A549 (cell line): ENCODE measurements at regions not wholly inside any gene's neighbourhood (a gene's known extent, or its start where the extent isn't known, plus 50 kb on each side); places are given as distances from the start of the nearest gene placed in this dataset.

ENCODE experiments used
- ATAC-seq, 2 experiments: fragments of 200-7000 bp in 1 of 2; fragments of >200 bp in 1 of 2; cut with Nextera tagmentation in 1 of 2; cut with Tn5 transposase in 1 of 2; 3 replicates each; pipeline versions ENCODE4 v1.8.0 to v1.9.1; 2018 to 2020; ENCODE audit warnings: mild to moderate bottlenecking in 1 of 2, moderate library complexity in 1 of 2
- CTCF ChIA-PET: fragments of 300-600 bp; sonication (Branson Sonifier 250); formaldehyde crosslinking; extraction: SDS; loops from one replicate; lab custom pipeline; 2021; ENCODE audit warnings: antibody characterized with exemption, inconsistent platforms; lab: Yijun Ruan, JAX
- POLR2A ChIA-PET: fragments of 350-600 bp; formaldehyde crosslinking; extraction: SDS; loops from one replicate; lab custom pipeline; 2021; ENCODE audit warnings: antibody characterized with exemption, inconsistent platforms; lab: Yijun Ruan, JAX
- DNase-seq, 2 experiments: peaks; one replicate each; pipeline versions ENCODE4 v3.0.0 to v3.0.0-alpha.2; 2011 to 2016; ENCODE audit warnings: low read depth in 1 of 2, low spot score in 1 of 2
- FAIRE-seq: peaks from 2 replicates; lab custom pipeline; 2011; peaks lifted over from hg19 to GRCh38; lab: Jason Lieb, UNC
- H3K27ac ChIP-seq, 2 experiments: fragments of >200 bp; sonication (Bioruptor Twin); formaldehyde crosslinking; 3 replicates each; pipeline ENCODE4 v1.5.1; 2016 to 2017
- H3K4me1 ChIP-seq: fragments of >200 bp; sonication (Bioruptor Twin); formaldehyde crosslinking; 3 replicates; pipeline ENCODE4 v1.6.1; 2016
- H3K4me2 ChIP-seq: fragments of >200 bp; sonication (Bioruptor Twin); formaldehyde crosslinking; 3 replicates; pipeline ENCODE4 v1.6.1; 2016
- H3K4me3 ChIP-seq: fragments of >200 bp; sonication (Bioruptor Twin); formaldehyde crosslinking; 3 replicates; pipeline ENCODE4 v1.5.1; 2016
- H3K9me3 ChIP-seq: fragments of >200 bp; sonication (Bioruptor Twin); formaldehyde crosslinking; 3 replicates; pipeline ENCODE4 v1.6.1; 2016
- CHD2 ChIP-seq: fragments of 150-350 bp; IDR thresholded peaks from 2 replicates; pipeline ENCODE4 v1.6.1; 2014; ENCODE audit warnings: low read length; ENCODE audit not compliant: partially characterized antibody
- CHD4 ChIP-seq: fragments of 200-600 bp; sonication (generic); IDR thresholded peaks from 2 replicates; pipeline ENCODE4 v1.6.1; 2016; ENCODE audit warnings: antibody characterized with exemption, mild to moderate bottlenecking, borderline replicate concordance
- E2F6 ChIP-seq: IDR thresholded peaks from 2 replicates; pipeline ENCODE4 v1.6.1; 2012; ENCODE audit warnings: low read depth, borderline replicate concordance
- EHF ChIP-seq: fragments of 250-450 bp; sonication (Bioruptor Pico); IDR thresholded peaks from 2 replicates; pipeline ENCODE4 v1.5.0; 2020; ENCODE audit warnings: mild to moderate bottlenecking
- FOSB ChIP-seq: fragments of 250-450 bp; sonication (Bioruptor Pico); IDR thresholded peaks from 2 replicates; pipeline ENCODE4 v1.5.0; 2020; ENCODE audit warnings: mild to moderate bottlenecking, moderate library complexity
- HDAC2 ChIP-seq: fragments of 200-600 bp; sonication (generic); IDR thresholded peaks from 2 replicates; pipeline ENCODE4 v1.6.1; 2016
- NPAS2 ChIP-seq: fragments of 250-450 bp; sonication (Bioruptor Pico); IDR thresholded peaks from 2 replicates; pipeline ENCODE4 v1.8.0; 2022; ENCODE audit warnings: mild to moderate bottlenecking, moderate library complexity, borderline replicate concordance
- NR3C1 ChIP-seq: fragments of >200 bp; sonication (Bioruptor Twin); formaldehyde crosslinking; IDR thresholded peaks from 3 replicates; pipeline ENCODE4 v1.6.1; 2017
- PHF8 ChIP-seq: fragments of 200-600 bp; sonication (generic); IDR thresholded peaks from 2 replicates; pipeline ENCODE4 v1.6.1; 2016; ENCODE audit warnings: low read depth, mild to moderate bottlenecking, antibody characterized with exemption, moderate library complexity, borderline replicate concordance
- POLR2AphosphoS2 ChIP-seq: conservative IDR thresholded peaks from 2 replicates; pipeline ENCODE4 v1.6.1; 2012; ENCODE audit warnings: low read length, improper control_type of control experiment, inconsistent platforms
- SMC3 ChIP-seq: fragments of >200 bp; sonication (Bioruptor Twin); formaldehyde crosslinking; IDR thresholded peaks from 3 replicates; pipeline ENCODE4 v1.6.1; 2018; ENCODE audit warnings: inconsistent platforms
- TFCP2L1 ChIP-seq: fragments of 250-450 bp; sonication (Bioruptor Pico); IDR thresholded peaks from 2 replicates; pipeline ENCODE4 v1.5.0; 2021; ENCODE audit warnings: mild to moderate bottlenecking
- ZC3H11A ChIP-seq: fragments of 450-650 bp; IDR thresholded peaks from 2 replicates; pipeline ENCODE4 v1.6.1; 2014; ENCODE audit warnings: antibody characterized with exemption, mild to moderate bottlenecking
- ZNF302 ChIP-seq: fragments of 250-450 bp; sonication (Bioruptor Pico); IDR thresholded peaks from 2 replicates; pipeline ENCODE4 v1.9.0; 2021; ENCODE audit warnings: inconsistent platforms, mild to moderate bottlenecking, moderate library complexity
- WGBS: methylation state at CpG from one replicate; pipeline ENCODE4 v1.1.6; 2017; ENCODE audit errors: missing lambda C conversion rate; 5-methylcytosine and 5-hydroxymethylcytosine counted together
- TF ChIP-seq, protein P1 (sequence below): fragments of >200 bp; sonication (Bioruptor Twin); formaldehyde crosslinking; IDR thresholded peaks from 3 replicates; pipeline ENCODE4 v1.5.1; 2016
- TF ChIP-seq, protein P2 (sequence below): IDR thresholded peaks from 2 replicates; pipeline ENCODE4 v1.6.1; 2012
- TF ChIP-seq, protein P3 (sequence below): fragments of 250-450 bp; sonication (Bioruptor Pico); IDR thresholded peaks from 2 replicates; pipeline ENCODE4 v1.5.0; 2020; ENCODE audit warnings: low read depth, mild to moderate bottlenecking, moderate library complexity
- TF ChIP-seq, protein P4 (sequence below): fragments of 450-650 bp; IDR thresholded peaks from 2 replicates; pipeline ENCODE4 v1.6.1; 2014; ENCODE audit warnings: antibody characterized with exemption

DNA sequence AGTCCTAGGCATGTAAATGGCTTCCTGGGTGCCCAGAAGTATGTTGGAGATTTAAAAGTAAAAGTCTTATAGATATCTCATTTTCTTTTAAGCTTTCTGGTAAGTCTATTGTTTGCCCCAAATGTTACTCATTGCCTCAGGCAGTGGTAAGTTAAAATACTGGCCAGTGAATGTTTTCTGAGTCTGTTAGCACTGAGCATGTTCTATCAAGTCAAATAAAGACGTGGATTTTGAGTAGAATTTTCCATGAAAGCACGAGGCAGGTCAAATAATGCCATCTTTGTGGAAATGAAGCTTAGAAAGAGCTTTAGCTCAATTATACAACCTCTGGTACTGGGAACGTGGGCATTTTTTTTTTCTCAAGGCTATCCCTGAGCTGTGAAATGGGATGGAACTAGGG, 651.3 kb upstream of the ACO1 start:
- TF ChIP-seq E2F6 (no peak), TFCP2L1 (CRISPR knock-in tag) (no peak), CHD4 (no peak), ZC3H11A (no peak)
- TF ChIP-seq, protein P1, sequence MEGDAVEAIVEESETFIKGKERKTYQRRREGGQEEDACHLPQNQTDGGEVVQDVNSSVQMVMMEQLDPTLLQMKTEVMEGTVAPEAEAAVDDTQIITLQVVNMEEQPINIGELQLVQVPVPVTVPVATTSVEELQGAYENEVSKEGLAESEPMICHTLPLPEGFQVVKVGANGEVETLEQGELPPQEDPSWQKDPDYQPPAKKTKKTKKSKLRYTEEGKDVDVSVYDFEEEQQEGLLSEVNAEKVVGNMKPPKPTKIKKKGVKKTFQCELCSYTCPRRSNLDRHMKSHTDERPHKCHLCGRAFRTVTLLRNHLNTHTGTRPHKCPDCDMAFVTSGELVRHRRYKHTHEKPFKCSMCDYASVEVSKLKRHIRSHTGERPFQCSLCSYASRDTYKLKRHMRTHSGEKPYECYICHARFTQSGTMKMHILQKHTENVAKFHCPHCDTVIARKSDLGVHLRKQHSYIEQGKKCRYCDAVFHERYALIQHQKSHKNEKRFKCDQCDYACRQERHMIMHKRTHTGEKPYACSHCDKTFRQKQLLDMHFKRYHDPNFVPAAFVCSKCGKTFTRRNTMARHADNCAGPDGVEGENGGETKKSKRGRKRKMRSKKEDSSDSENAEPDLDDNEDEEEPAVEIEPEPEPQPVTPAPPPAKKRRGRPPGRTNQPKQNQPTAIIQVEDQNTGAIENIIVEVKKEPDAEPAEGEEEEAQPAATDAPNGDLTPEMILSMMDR, result no peak
- DNase-seq, result no peak
- CTCF ChIA-PET, result no interaction called here
- 8% methylated on average over 3 of the region's 3 CpGs for WGBS
- no peak for FAIRE-seq
- POLR2A ChIA-PET, result no interaction called here
- Histone ChIP-seq H3K4me2 (no peak overlapping the region), H3K4me1 (no peaks in the 10 kb centered on the region), H3K9me3 (no peaks in the 10 kb centered on the region), H3K4me3 (no peak overlapping the region), H3K27ac (no peak overlapping the region)
- no peak for ATAC-seq

- no peak for FAIRE-seq
- H3K4me1 ChIP-seq, result no peaks in the 10 kb centered on the region
- H3K27ac ChIP-seq, result no peak overlapping the region
- WGBS, result 82% methylated on average over 1 of the region's 1 CpG
- H3K9me3 ChIP-seq, result no peaks in the 10 kb centered on the region
- TF ChIP-seq, protein P2, sequence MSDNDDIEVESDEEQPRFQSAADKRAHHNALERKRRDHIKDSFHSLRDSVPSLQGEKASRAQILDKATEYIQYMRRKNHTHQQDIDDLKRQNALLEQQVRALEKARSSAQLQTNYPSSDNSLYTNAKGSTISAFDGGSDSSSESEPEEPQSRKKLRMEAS, result no peak
- TF ChIP-seq, all 56 proteins: peak for 0
- CTCF ChIA-PET, result no interaction called here
- ATAC-seq (no peak), DNase-seq (no peak)
- H3K4me3 ChIP-seq, result no peak overlapping the region
- no peak overlapping the region for H3K4me2 ChIP-seq
- POLR2A ChIA-PET, result no interaction called here
Measured at GRCh38 chr9:31736581-31737179, 647.8 kb upstream of the ACO1 start.

DNA sequence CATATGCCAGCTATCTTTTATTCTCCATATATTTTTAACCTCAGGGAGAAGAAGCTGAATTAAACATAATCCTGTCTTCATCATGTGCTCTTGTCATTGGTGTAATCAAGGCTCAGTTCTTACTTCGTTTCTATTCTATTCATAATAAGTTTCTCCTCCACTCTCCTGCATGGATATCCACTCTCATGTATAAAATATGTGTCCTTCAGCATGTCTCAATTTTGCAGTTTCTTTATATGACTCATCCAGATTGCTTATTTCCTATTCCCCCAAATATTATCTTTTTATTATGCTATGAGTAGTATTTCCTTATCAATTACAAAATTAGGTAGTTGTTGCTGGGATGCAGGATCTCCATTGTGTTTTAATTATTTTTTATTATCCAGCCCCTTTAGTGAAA, 643.7 kb upstream of the ACO1 start:
- Histone ChIP-seq H3K4me2 (no peak overlapping the region), H3K9me3 (no peaks in the 10 kb centered on the region), H3K27ac (no peak overlapping the region), H3K4me3 (no peak overlapping the region), H3K4me1 (no peaks in the 10 kb centered on the region)
- no peak for DNase-seq
- TF ChIP-seq CHD4, result no peak
- TF ChIP-seq, protein P3, sequence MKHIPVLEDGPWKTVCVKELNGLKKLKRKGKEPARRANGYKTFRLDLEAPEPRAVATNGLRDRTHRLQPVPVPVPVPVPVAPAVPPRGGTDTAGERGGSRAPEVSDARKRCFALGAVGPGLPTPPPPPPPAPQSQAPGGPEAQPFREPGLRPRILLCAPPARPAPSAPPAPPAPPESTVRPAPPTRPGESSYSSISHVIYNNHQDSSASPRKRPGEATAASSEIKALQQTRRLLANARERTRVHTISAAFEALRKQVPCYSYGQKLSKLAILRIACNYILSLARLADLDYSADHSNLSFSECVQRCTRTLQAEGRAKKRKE (CRISPR knock-in tag), result no peak
- no peak for TF ChIP-seq PHF8
- TF ChIP-seq FOSB (CRISPR knock-in tag), result no peak
- TF ChIP-seq CHD2, result no peak
- no peak for ATAC-seq
- CTCF ChIA-PET, result no interaction called here
- no peak for FAIRE-seq
- POLR2A ChIA-PET, result no interaction called here
- 0% methylated on average over 1 of the region's 1 CpG for WGBS

GRCh38 chr9:31744589-31744988, 639.9 kb upstream of the ACO1 start:
- DNase-seq, result no peak
- TF ChIP-seq NR3C1, result no peak
- no peak for FAIRE-seq
- Histone ChIP-seq H3K4me1 (no peaks in the 10 kb centered on the region), H3K4me2 (no peak overlapping the region), H3K9me3 (no peaks in the 10 kb centered on the region), H3K27ac (no peak overlapping the region), H3K4me3 (no peak overlapping the region)
- WGBS, result 9% methylated on average over 3 of the region's 3 CpGs
- CTCF ChIA-PET, result no interaction called here
- POLR2A ChIA-PET, result no interaction called here
- ATAC-seq, result no peak

DNA sequence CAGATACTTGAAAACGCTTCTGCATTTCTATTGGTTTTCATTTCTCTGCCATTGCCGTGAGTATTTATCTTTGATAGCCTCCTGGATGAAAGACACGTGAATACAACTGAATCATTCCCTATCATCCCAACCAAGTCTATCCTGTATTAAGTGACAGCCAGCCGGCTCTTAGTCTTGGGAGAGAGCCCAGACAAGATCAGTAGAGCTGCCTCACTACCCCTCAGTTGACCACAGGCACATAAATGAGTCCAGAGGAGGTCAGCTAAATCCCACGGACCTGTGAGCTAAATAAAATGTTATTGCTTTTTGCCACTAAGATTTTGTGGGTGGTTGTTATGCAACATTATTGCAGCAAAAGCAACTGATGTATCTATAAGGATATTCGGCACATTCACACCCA, 639.0 kb upstream of the ACO1 start:
- Histone ChIP-seq H3K27ac (no peak overlapping the region), H3K4me2 (no peak overlapping the region), H3K4me1 (no peaks in the 10 kb centered on the region), H3K9me3 (no peaks in the 10 kb centered on the region), H3K4me3 (no peak overlapping the region)
- FAIRE-seq (no peak), ATAC-seq (no peak), DNase-seq (no peak)
- no peak for TF ChIP-seq HDAC2
- no peak for TF ChIP-seq POLR2AphosphoS2
- TF ChIP-seq, protein P1, result no peak
- TF ChIP-seq SMC3, result no peak
- TF ChIP-seq NPAS2 (CRISPR knock-in tag), result no peak
- no peak for TF ChIP-seq ZNF302 (CRISPR knock-in tag)
- TF ChIP-seq, protein P4, sequence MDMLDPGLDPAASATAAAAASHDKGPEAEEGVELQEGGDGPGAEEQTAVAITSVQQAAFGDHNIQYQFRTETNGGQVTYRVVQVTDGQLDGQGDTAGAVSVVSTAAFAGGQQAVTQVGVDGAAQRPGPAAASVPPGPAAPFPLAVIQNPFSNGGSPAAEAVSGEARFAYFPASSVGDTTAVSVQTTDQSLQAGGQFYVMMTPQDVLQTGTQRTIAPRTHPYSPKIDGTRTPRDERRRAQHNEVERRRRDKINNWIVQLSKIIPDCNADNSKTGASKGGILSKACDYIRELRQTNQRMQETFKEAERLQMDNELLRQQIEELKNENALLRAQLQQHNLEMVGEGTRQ, result no peak
- no peak for TF ChIP-seq EHF
- ChIA-PET CTCF (no interaction called here), POLR2A (no interaction called here)
- 18% methylated on average over 6 of the region's 6 CpGs for WGBS
